ENCODE measurements at regions not wholly inside any gene's neighbourhood (a gene's known extent, or its start where the extent isn't known, plus 50 kb on each side); places are given as distances from the start of the nearest gene placed in this dataset.

- peaks cover 8% of the 10 kb centered on the region for H3K4me1 ChIP-seq (ENCODE audit: control insufficient read depth, low read depth, low read length)
- no peak for DNase-seq
- H2BK15ac ChIP-seq (replicated peaks; ENCODE audit: low read depth): no peak overlapping the region
- no peak overlapping the region for H4K5ac ChIP-seq (ENCODE audit: low read length)
- H3K79me2 ChIP-seq (ENCODE audit: control insufficient read depth, insufficient read depth, low read length): no peaks in the 10 kb centered on the region
- no peak overlapping the region for H4K8ac ChIP-seq (ENCODE audit: low read depth, low read length)
- no CpG with 5 or more reads among the region's 7 CpGs for WGBS (ENCODE audit: extremely low coverage, insufficient coverage, low lambda C conversion rate)
- H3K18ac ChIP-seq (ENCODE audit: low read length): peak overlapping the region; percentile 76
- peak overlapping the region; percentile 3 for H3K56ac ChIP-seq (ENCODE audit: low read length)
- H3K23ac ChIP-seq (ENCODE audit: low read length): no peak overlapping the region
- H3K36me3 ChIP-seq (ENCODE audit: control insufficient read depth, insufficient read depth, low read length): peaks cover 5% of the 10 kb centered on the region
- H3K27me3 ChIP-seq (ENCODE audit: insufficient read depth, low read length, poor library complexity): no peaks in the 10 kb centered on the region
- H3K27ac ChIP-seq (ENCODE audit: low read depth, low read length): no peak overlapping the region
- no peak overlapping the region for H3K4me3 ChIP-seq (ENCODE audit: low read length)
- H2AK5ac ChIP-seq (ENCODE audit: low read length): no peak overlapping the region
- H3K9ac ChIP-seq (ENCODE audit: low read length): peak overlapping the region; percentile 0
- no peak overlapping the region for H2BK120ac ChIP-seq (ENCODE audit: low read depth, low read length)
- no peak overlapping the region for H2BK5ac ChIP-seq (ENCODE audit: low read length)
- no peak overlapping the region for H3K4ac ChIP-seq (ENCODE audit: low read depth, low read length)
- H3K4me2 ChIP-seq (ENCODE audit: low read length): no peak overlapping the region
- peaks cover 13% of the 10 kb centered on the region for H3K79me1 ChIP-seq (ENCODE audit: low read length)
Measured at GRCh38 chr2:174668075-174668474, 70.5 kb upstream of the WIPF1 start.

DNA sequence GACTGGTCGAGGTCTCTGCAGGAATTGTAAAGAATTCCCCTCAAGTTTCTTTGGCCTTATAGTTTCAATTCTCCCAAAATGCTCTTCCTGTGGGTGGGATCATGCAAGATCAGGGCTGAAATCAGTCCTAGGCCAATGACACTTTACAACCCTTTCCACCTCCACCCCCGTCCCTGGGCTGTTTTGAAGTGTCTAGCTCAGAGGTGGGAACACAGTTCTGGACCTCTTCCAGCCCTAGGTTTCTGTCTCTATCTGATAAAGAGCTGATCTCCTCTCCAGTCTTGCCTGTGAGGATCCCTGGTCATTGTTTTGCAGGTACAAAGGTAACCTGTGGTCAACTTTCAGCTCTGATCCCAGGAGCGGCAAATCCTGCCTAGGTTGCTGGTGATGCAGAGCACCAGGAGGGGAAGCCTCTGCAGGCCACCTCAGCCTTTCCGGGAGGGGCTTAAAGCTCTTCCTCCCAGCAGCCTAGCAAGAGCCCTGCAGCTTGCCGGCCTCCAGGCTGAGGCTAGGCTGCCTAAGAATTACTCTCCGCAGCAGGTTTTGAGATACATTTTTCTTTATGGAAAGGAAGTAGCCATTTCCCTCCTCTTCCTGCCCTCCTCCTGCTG lies 69.8 kb upstream of the WIPF1 start:
- Histone ChIP-seq H3K9ac (ENCODE audit: low read length) (no peak overlapping the region), H3K27me3 (ENCODE audit: insufficient read depth, low read length, poor library complexity) (no peaks in the 10 kb centered on the region), H3K18ac (ENCODE audit: low read length) (peak overlapping the region; percentile 76), H2BK5ac (ENCODE audit: low read length) (no peak overlapping the region), H4K5ac (ENCODE audit: low read length) (no peak overlapping the region), H3K56ac (ENCODE audit: low read length) (peak overlapping the region; percentile 26), H3K23ac (ENCODE audit: low read length) (no peak overlapping the region), H2BK120ac (ENCODE audit: low read depth, low read length) (no peak overlapping the region), H3K27ac (ENCODE audit: low read depth, low read length) (no peak overlapping the region), H3K4me1 (ENCODE audit: control insufficient read depth, low read depth, low read length) (peaks cover 8% of the 10 kb centered on the region), H3K4ac (ENCODE audit: low read depth, low read length) (peak overlapping the region; percentile 18), H2BK15ac (replicated peaks; ENCODE audit: low read depth) (no peak overlapping the region), H4K8ac (ENCODE audit: low read depth, low read length) (no peak overlapping the region), H3K4me2 (ENCODE audit: low read length) (no peak overlapping the region), H3K79me2 (ENCODE audit: control insufficient read depth, insufficient read depth, low read length) (no peaks in the 10 kb centered on the region), H2AK5ac (ENCODE audit: low read length) (no peak overlapping the region), H3K79me1 (ENCODE audit: low read length) (peaks cover 9% of the 10 kb centered on the region), H3K4me3 (ENCODE audit: low read length) (no peak overlapping the region), H3K36me3 (ENCODE audit: control insufficient read depth, insufficient read depth, low read length) (no peaks in the 10 kb centered on the region)
- WGBS (ENCODE audit: extremely low coverage, insufficient coverage, low lambda C conversion rate): no CpG with 5 or more reads among the region's 6 CpGs
- peak; percentile 78 for DNase-seq

- Histone ChIP-seq H3K18ac (ENCODE audit: low read length) (no peak overlapping the region), H3K79me2 (ENCODE audit: control insufficient read depth, insufficient read depth, low read length) (no peaks in the 10 kb centered on the region), H4K5ac (ENCODE audit: low read length) (no peak overlapping the region), H3K23ac (ENCODE audit: low read length) (no peak overlapping the region), H2BK15ac (replicated peaks; ENCODE audit: low read depth) (no peak overlapping the region), H3K36me3 (ENCODE audit: control insufficient read depth, insufficient read depth, low read length) (no peaks in the 10 kb centered on the region), H2BK120ac (ENCODE audit: low read depth, low read length) (no peak overlapping the region), H3K4me3 (ENCODE audit: low read length) (no peak overlapping the region), H4K8ac (ENCODE audit: low read depth, low read length) (no peak overlapping the region), H2AK5ac (ENCODE audit: low read length) (no peak overlapping the region), H3K4me2 (ENCODE audit: low read length) (no peak overlapping the region), H3K4me1 (ENCODE audit: control insufficient read depth, low read depth, low read length) (peaks cover 8% of the 10 kb centered on the region), H3K79me1 (ENCODE audit: low read length) (peaks cover 9% of the 10 kb centered on the region), H3K9ac (ENCODE audit: low read length) (no peak overlapping the region), H3K27me3 (ENCODE audit: insufficient read depth, low read length, poor library complexity) (no peaks in the 10 kb centered on the region), H2BK5ac (ENCODE audit: low read length) (no peak overlapping the region), H3K4ac (ENCODE audit: low read depth, low read length) (peak overlapping the region; percentile 18), H3K56ac (ENCODE audit: low read length) (peak overlapping the region; percentile 26), H3K27ac (ENCODE audit: low read depth, low read length) (no peak overlapping the region)
- no CpG with 5 or more reads among the region's 5 CpGs for WGBS (ENCODE audit: extremely low coverage, insufficient coverage, low lambda C conversion rate)
- DNase-seq: no peak
Measured at GRCh38 chr2:174666845-174667244, 69.2 kb upstream of the WIPF1 start.

DNA sequence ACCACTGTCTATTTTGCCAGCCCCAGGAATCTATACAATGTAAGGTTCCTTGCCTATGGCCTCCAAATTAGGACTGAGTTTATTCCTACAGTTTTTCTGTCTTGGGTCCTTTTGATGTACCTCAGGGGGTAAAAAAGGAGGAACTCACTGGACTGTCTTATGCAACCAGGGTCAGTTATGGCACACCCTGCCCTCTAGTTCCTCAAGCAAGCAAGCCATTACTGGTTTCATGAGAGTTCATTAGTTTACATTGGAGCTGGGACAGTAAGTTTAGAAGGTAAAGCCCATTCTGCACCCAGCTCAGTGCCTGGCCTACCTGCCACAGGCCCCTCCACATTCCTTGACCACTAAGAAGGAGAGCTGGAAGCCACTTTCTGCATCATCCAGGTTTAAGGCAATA lies 68.7 kb upstream of the WIPF1 start:
- no peak overlapping the region for H4K5ac ChIP-seq (ENCODE audit: low read length)
- no peak overlapping the region for H3K4me3 ChIP-seq (ENCODE audit: low read length)
- H3K4ac ChIP-seq (ENCODE audit: low read depth, low read length): no peak overlapping the region
- peaks cover 8% of the 10 kb centered on the region for H3K4me1 ChIP-seq (ENCODE audit: control insufficient read depth, low read depth, low read length)
- H3K23ac ChIP-seq (ENCODE audit: low read length): no peak overlapping the region
- no peak overlapping the region for H3K56ac ChIP-seq (ENCODE audit: low read length)
- H4K8ac ChIP-seq (ENCODE audit: low read depth, low read length): no peak overlapping the region
- no peak overlapping the region for H3K9ac ChIP-seq (ENCODE audit: low read length)
- peaks cover 10% of the 10 kb centered on the region for H3K79me1 ChIP-seq (ENCODE audit: low read length)
- no peak overlapping the region for H3K4me2 ChIP-seq (ENCODE audit: low read length)
- H2BK120ac ChIP-seq (ENCODE audit: low read depth, low read length): no peak overlapping the region
- no peak overlapping the region for H2BK5ac ChIP-seq (ENCODE audit: low read length)
- no peak overlapping the region for H2AK5ac ChIP-seq (ENCODE audit: low read length)
- H3K36me3 ChIP-seq (ENCODE audit: control insufficient read depth, insufficient read depth, low read length): no peaks in the 10 kb centered on the region
- H3K79me2 ChIP-seq (ENCODE audit: control insufficient read depth, insufficient read depth, low read length): no peaks in the 10 kb centered on the region
- H2BK15ac ChIP-seq (replicated peaks; ENCODE audit: low read depth): no peak overlapping the region
- DNase-seq: no peak
- no peaks in the 10 kb centered on the region for H3K27me3 ChIP-seq (ENCODE audit: insufficient read depth, low read length, poor library complexity)
- no peak overlapping the region for H3K27ac ChIP-seq (ENCODE audit: low read depth, low read length)
- H3K18ac ChIP-seq (ENCODE audit: low read length): no peak overlapping the region

DNA sequence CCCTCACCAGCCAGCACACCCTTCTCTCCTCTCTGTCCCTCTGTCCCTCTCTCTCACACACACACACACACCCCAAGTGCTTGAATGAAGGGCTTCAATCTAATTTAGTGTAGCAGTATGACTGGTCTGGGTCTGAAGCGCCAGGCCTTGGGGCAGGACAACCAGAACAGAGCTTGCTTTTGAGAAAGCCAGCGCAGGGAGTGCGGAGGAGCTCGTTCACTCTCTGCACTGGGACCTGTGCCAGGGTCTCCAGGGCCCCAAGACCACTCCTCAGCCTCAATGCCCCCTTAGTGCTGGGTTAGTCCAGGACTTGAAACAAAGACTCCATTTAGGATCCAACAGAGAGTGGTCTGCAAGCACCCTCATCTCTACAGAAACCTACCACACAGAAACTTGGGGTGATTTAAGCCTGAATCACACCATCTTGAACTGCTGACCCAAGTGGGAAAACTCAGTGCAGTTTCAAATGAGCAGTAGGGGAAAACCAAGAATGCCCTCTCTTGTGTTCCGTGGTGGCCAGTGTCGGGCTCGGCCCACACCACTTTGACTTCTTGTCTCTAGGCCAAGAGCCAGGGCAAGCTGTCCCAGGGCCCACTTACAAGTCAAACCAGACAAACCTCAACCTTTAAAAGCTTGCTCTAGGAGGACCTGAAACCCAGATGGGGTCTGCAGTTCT lies 66.6 kb upstream of the WIPF1 start:
- DNase-seq: no peak
- no CpG with 5 or more reads among the region's 7 CpGs for WGBS (ENCODE audit: extremely low coverage, insufficient coverage, low lambda C conversion rate)

GRCh38 chr2:174663550-174663949 lies 65.9 kb upstream of the WIPF1 start:
- Histone ChIP-seq H3K9ac (ENCODE audit: low read length) (no peak overlapping the region), H3K23ac (ENCODE audit: low read length) (no peak overlapping the region), H2BK120ac (ENCODE audit: low read depth, low read length) (no peak overlapping the region), H3K4me3 (ENCODE audit: low read length) (no peak overlapping the region), H3K79me1 (ENCODE audit: low read length) (peaks cover 10% of the 10 kb centered on the region), H2BK15ac (replicated peaks; ENCODE audit: low read depth) (no peak overlapping the region), H3K4me1 (ENCODE audit: control insufficient read depth, low read depth, low read length) (peaks cover 4% of the 10 kb centered on the region), H4K8ac (ENCODE audit: low read depth, low read length) (no peak overlapping the region), H3K56ac (ENCODE audit: low read length) (no peak overlapping the region), H3K27ac (ENCODE audit: low read depth, low read length) (no peak overlapping the region), H3K4ac (ENCODE audit: low read depth, low read length) (no peak overlapping the region), H3K36me3 (ENCODE audit: control insufficient read depth, insufficient read depth, low read length) (no peaks in the 10 kb centered on the region), H3K79me2 (ENCODE audit: control insufficient read depth, insufficient read depth, low read length) (no peaks in the 10 kb centered on the region), H2BK5ac (ENCODE audit: low read length) (no peak overlapping the region), H4K5ac (ENCODE audit: low read length) (no peak overlapping the region), H3K18ac (ENCODE audit: low read length) (no peak overlapping the region), H3K4me2 (ENCODE audit: low read length) (no peak overlapping the region), H3K27me3 (ENCODE audit: insufficient read depth, low read length, poor library complexity) (no peaks in the 10 kb centered on the region), H2AK5ac (ENCODE audit: low read length) (no peak overlapping the region)
- no peak for DNase-seq
- no CpG with 5 or more reads among the region's 7 CpGs for WGBS (ENCODE audit: extremely low coverage, insufficient coverage, low lambda C conversion rate)

More for the DNA sequence above, 66.6 kb upstream of the WIPF1 start:
- Histone ChIP-seq H3K4me3 (ENCODE audit: low read length) (no peak overlapping the region), H3K27me3 (ENCODE audit: insufficient read depth, low read length, poor library complexity) (no peaks in the 10 kb centered on the region), H2BK15ac (replicated peaks; ENCODE audit: low read depth) (no peak overlapping the region), H3K56ac (ENCODE audit: low read length) (no peak overlapping the region), H2BK5ac (ENCODE audit: low read length) (no peak overlapping the region), H4K8ac (ENCODE audit: low read depth, low read length) (no peak overlapping the region), H3K27ac (ENCODE audit: low read depth, low read length) (no peak overlapping the region), H2BK120ac (ENCODE audit: low read depth, low read length) (no peak overlapping the region), H3K18ac (ENCODE audit: low read length) (no peak overlapping the region), H3K79me1 (ENCODE audit: low read length) (peaks cover 13% of the 10 kb centered on the region), H3K9ac (ENCODE audit: low read length) (no peak overlapping the region), H3K23ac (ENCODE audit: low read length) (no peak overlapping the region), H4K5ac (ENCODE audit: low read length) (no peak overlapping the region), H3K79me2 (ENCODE audit: control insufficient read depth, insufficient read depth, low read length) (no peaks in the 10 kb centered on the region), H2AK5ac (ENCODE audit: low read length) (no peak overlapping the region), H3K4me1 (ENCODE audit: control insufficient read depth, low read depth, low read length) (peaks cover 6% of the 10 kb centered on the region), H3K4ac (ENCODE audit: low read depth, low read length) (no peak overlapping the region), H3K4me2 (ENCODE audit: low read length) (no peak overlapping the region), H3K36me3 (ENCODE audit: control insufficient read depth, insufficient read depth, low read length) (no peaks in the 10 kb centered on the region)

Data from mesendoderm (in vitro differentiated cells).